ENCODE measurements at regions not wholly inside any gene's neighbourhood (a gene's known extent, or its start where the extent isn't known, plus 50 kb on each side); places are given as distances from the start of the nearest gene placed in this dataset.

GRCh38 chr7:84684836-84685480 is 490.4 kb upstream of the SEMA3A start:
- Mint-ChIP-seq H3K27ac (no peak overlapping the region), H3K4me3 (no peak overlapping the region), H3K4me1 (ENCODE audit: low read depth) (no peaks in the 10 kb centered on the region), H3K27me3 (ENCODE audit: low read depth) (peaks cover 6% of the 10 kb centered on the region), H3K9me3 (no peaks in the 10 kb centered on the region), H3K36me3 (ENCODE audit: low read depth) (no peaks in the 10 kb centered on the region)
- DNase-seq (ENCODE audit: low spot score), result no peak

- Mint-ChIP-seq H3K4me1 (ENCODE audit: low read depth) (no peaks in the 10 kb centered on the region), H3K36me3 (ENCODE audit: low read depth) (no peaks in the 10 kb centered on the region), H3K27me3 (ENCODE audit: low read depth) (peaks cover 8% of the 10 kb centered on the region), H3K27ac (no peak overlapping the region), H3K4me3 (no peak overlapping the region), H3K9me3 (no peaks in the 10 kb centered on the region)
- DNase-seq (ENCODE audit: low spot score), result no peak
Measured at GRCh38 chr7:84682543-84682942, 488.0 kb upstream of the SEMA3A start.

DNA sequence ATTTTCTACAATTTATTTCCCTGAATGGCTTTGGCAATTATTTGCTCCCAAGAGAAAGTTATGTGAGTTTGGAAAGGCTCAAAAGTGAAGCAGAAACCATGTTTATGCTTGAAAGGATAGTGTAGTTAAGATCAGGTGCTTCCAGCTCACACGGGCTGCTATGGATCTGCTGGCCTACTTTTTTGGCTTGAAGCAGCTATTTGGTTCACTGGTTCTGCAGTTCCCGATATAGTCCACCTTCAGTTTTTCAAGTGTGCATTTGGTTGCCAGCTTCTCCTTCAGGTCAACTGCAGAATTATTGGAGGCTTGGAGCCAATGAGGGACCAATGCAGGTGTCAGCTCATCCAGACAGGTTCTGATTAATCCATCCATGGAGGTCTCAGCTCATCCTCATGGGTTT is 484.3 kb upstream of the SEMA3A start:
- Mint-ChIP-seq H3K4me1 (ENCODE audit: low read depth) (peaks cover 20% of the 10 kb centered on the region), H3K27me3 (ENCODE audit: low read depth) (peaks cover 8% of the 10 kb centered on the region), H3K36me3 (ENCODE audit: low read depth) (no peaks in the 10 kb centered on the region), H3K9me3 (no peaks in the 10 kb centered on the region), H3K27ac (no peak overlapping the region), H3K4me3 (no peak overlapping the region)
- no peak for DNase-seq (ENCODE audit: low spot score)

DNA sequence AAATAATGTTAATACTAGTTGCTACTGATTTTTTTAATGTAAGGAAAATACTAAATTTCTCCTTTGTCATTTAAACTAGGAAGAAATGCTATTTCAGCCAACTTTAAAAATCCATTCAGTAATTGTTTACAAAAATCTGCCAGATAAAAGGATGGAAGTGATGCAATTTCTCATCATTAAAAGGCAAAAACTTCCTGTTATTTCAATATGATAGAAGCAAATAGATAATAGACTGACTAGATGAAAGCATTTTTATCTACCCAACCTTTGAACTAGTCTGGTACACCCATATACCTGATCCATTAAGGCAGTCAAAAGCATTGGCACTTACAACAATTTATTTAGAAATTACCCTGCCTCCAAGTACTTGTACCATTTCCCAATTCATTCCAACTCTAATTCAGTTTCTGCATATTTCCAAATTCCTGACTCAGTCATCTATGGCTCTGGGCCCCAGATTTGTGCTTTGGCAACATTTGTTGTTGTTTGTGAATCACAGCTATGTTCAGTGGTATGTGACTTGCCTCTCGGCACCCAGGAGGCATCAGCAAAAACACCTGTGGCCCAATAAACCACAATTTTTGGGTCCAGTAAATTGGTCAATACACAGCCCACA is 482.6 kb upstream of the SEMA3A start:
- no peaks in the 10 kb centered on the region for H3K36me3 Mint-ChIP-seq (ENCODE audit: low read depth)
- H3K9me3 Mint-ChIP-seq, result no peaks in the 10 kb centered on the region
- H3K4me1 Mint-ChIP-seq (ENCODE audit: low read depth), result peaks cover 22% of the 10 kb centered on the region
- no peak overlapping the region for H3K4me3 Mint-ChIP-seq
- no peak for DNase-seq (ENCODE audit: low spot score)
- peaks cover 8% of the 10 kb centered on the region for H3K27me3 Mint-ChIP-seq (ENCODE audit: low read depth)
- H3K27ac Mint-ChIP-seq, result no peak overlapping the region

DNA sequence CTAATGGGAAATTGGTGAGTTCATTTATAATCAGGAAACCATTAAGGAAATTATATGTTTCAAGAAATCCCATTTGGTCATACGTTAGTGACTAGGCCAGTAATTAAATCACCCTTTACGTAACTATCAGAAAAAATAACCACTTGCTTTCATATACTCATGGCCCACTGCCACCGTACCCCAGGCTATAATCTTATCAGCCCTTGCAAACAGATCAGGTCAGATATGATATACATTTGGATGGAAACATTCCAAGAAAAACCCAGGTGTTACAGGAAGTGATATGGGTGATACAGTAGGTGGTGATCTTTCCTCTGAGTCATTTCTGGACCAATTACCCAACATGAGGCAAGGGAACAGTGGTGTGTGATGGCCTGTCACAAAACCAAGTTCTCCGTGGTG is 481.0 kb upstream of the SEMA3A start:
- no peaks in the 10 kb centered on the region for H3K9me3 Mint-ChIP-seq
- peaks cover 5% of the 10 kb centered on the region for H3K27me3 Mint-ChIP-seq (ENCODE audit: low read depth)
- DNase-seq (ENCODE audit: low spot score), result peak; percentile 12
- H3K36me3 Mint-ChIP-seq (ENCODE audit: low read depth), result no peaks in the 10 kb centered on the region
- H3K4me1 Mint-ChIP-seq (ENCODE audit: low read depth), result peaks cover 22% of the 10 kb centered on the region
- H3K4me3 Mint-ChIP-seq, result peak overlapping the region; percentile 24
- H3K27ac Mint-ChIP-seq, result peak overlapping the region; percentile 46

DNA sequence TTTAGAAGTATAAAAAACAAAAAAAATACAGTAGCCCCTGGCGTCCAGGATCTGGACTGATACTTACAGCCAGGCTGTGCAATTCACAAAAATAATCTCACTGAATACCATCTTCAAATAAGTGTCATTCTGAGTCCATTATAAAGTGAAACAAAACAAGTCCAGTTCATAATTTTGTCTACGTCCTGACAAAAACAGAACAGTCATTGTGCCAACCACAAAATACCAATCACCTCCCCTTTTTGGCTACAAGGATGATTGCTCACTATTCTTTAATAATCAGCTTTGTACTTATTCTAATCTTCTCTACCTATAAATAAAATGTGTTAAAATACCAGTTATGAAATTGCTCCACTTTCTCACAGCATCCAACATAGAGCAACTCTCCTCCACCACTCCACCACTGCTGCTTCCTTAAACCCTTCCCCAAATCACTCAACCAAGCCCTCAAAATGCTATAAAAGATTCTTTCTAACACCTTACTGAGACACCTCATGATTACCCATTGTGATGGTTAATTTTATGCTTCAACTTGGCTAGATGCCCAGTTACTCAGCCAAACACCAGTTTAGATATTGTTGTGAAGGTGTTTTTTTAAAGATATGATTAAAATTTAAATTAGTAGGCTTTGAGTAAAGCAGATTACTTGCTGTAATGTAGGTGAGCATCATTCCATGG is 479.8 kb upstream of the SEMA3A start:
- no peaks in the 10 kb centered on the region for H3K9me3 Mint-ChIP-seq
- H3K4me1 Mint-ChIP-seq (ENCODE audit: low read depth), result peaks cover 27% of the 10 kb centered on the region
- H3K4me3 Mint-ChIP-seq, result no peak overlapping the region
- no peaks in the 10 kb centered on the region for H3K36me3 Mint-ChIP-seq (ENCODE audit: low read depth)
- DNase-seq (ENCODE audit: low spot score), result no peak
- H3K27me3 Mint-ChIP-seq (ENCODE audit: low read depth), result peaks cover 3% of the 10 kb centered on the region
- peak overlapping the region; percentile 22 for H3K27ac Mint-ChIP-seq

- Mint-ChIP-seq H3K27ac (no peak overlapping the region), H3K4me1 (ENCODE audit: low read depth) (peaks cover 12% of the 10 kb centered on the region), H3K4me3 (no peak overlapping the region), H3K36me3 (ENCODE audit: low read depth) (no peaks in the 10 kb centered on the region), H3K9me3 (no peaks in the 10 kb centered on the region), H3K27me3 (ENCODE audit: low read depth) (peaks cover 11% of the 10 kb centered on the region)
- DNase-seq (ENCODE audit: low spot score), result no peak
Measured at GRCh38 chr7:84669177-84669732, 474.7 kb upstream of the SEMA3A start.

GRCh38 chr7:84668116-84668515 is 473.5 kb upstream of the SEMA3A start:
- peaks cover 11% of the 10 kb centered on the region for H3K4me1 Mint-ChIP-seq (ENCODE audit: low read depth)
- H3K9me3 Mint-ChIP-seq, result no peaks in the 10 kb centered on the region
- no peak overlapping the region for H3K27ac Mint-ChIP-seq
- no peaks in the 10 kb centered on the region for H3K36me3 Mint-ChIP-seq (ENCODE audit: low read depth)
- peaks cover 11% of the 10 kb centered on the region for H3K27me3 Mint-ChIP-seq (ENCODE audit: low read depth)
- no peak for DNase-seq (ENCODE audit: low spot score)
- H3K4me3 Mint-ChIP-seq, result no peak overlapping the region

DNA sequence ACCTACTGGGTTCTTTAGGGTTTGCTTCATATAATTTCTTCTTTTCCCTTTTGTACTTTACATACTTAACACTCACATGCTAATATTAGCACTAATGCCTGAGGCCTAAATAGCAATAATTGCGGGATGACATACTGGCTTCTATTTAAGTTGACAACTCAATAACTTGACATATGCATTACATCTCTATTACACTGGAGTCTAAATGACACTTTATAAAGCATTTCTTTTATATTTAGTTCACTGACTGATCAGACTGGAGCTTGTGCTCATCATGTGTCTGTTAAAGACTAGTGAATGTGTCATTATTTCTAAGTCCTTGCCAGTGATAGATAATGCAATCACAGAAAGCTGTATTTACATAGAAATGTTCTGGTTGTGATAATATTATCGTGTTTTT is 472.1 kb upstream of the SEMA3A start:
- no peak overlapping the region for H3K27ac Mint-ChIP-seq
- no peak overlapping the region for H3K4me3 Mint-ChIP-seq
- H3K36me3 Mint-ChIP-seq (ENCODE audit: low read depth), result no peaks in the 10 kb centered on the region
- no peak for DNase-seq (ENCODE audit: low spot score)
- H3K4me1 Mint-ChIP-seq (ENCODE audit: low read depth), result peaks cover 11% of the 10 kb centered on the region
- peaks cover 12% of the 10 kb centered on the region for H3K27me3 Mint-ChIP-seq (ENCODE audit: low read depth)
- no peaks in the 10 kb centered on the region for H3K9me3 Mint-ChIP-seq

GRCh38 chr7:84665339-84665738 is 470.8 kb upstream of the SEMA3A start:
- Mint-ChIP-seq H3K4me3 (no peak overlapping the region), H3K36me3 (ENCODE audit: low read depth) (no peaks in the 10 kb centered on the region), H3K9me3 (no peaks in the 10 kb centered on the region), H3K27ac (no peak overlapping the region), H3K4me1 (ENCODE audit: low read depth) (peaks cover 10% of the 10 kb centered on the region), H3K27me3 (ENCODE audit: low read depth) (peaks cover 12% of the 10 kb centered on the region)
- no peak for DNase-seq (ENCODE audit: low spot score)

- Mint-ChIP-seq H3K27me3 (ENCODE audit: low read depth) (peaks cover 12% of the 10 kb centered on the region), H3K4me3 (no peak overlapping the region), H3K27ac (no peak overlapping the region), H3K4me1 (ENCODE audit: low read depth) (peaks cover 6% of the 10 kb centered on the region), H3K9me3 (no peaks in the 10 kb centered on the region), H3K36me3 (ENCODE audit: low read depth) (no peaks in the 10 kb centered on the region)
- no peak for DNase-seq (ENCODE audit: low spot score)
Measured at GRCh38 chr7:84664626-84665025, 470.0 kb upstream of the SEMA3A start.

DNA sequence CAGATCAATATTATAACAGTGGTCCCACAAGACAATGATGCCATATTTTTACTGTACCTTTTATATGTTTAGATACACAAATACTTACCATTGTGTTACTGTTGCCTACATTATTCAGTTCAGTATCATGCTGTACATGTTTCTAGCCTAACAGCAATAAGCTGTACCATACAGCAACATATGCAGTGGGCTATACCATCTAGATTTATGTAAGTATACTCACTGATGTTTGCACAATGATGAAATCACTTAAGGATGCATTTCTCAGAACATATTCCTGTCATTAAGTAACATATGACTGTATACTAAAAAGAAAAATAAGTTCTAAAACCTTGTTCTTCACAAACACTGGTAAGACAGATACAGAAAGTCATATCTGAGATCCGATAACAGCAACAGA is 468.6 kb upstream of the SEMA3A start:
- Mint-ChIP-seq H3K27ac (no peak overlapping the region), H3K4me3 (no peak overlapping the region), H3K36me3 (ENCODE audit: low read depth) (no peaks in the 10 kb centered on the region), H3K9me3 (no peaks in the 10 kb centered on the region), H3K4me1 (ENCODE audit: low read depth) (peaks cover 3% of the 10 kb centered on the region), H3K27me3 (ENCODE audit: low read depth) (peaks cover 12% of the 10 kb centered on the region)
- no peak for DNase-seq (ENCODE audit: low spot score)

DNA sequence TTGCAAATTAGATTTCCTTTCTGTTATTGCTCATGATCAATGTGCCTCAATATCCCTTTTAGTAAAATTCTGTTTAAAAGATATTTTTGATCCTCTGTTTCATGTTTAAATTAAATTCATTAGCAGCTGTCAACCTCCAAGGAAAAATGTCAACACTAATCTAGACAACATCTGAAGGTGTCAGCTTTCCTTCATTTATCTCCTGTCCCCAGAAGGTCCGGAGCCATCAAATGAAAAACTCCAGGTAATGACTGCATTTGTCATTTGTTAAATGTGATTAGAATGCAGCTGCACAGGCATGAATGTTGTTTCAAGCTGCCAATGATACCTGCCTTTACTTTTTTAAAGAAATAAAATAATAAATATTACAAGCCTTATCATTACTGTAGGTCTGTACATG is 463.7 kb upstream of the SEMA3A start:
- H3K4me3 Mint-ChIP-seq, result no peak overlapping the region
- H3K4me1 Mint-ChIP-seq (ENCODE audit: low read depth), result no peaks in the 10 kb centered on the region
- peaks cover 4% of the 10 kb centered on the region for H3K27me3 Mint-ChIP-seq (ENCODE audit: low read depth)
- no peak overlapping the region for H3K27ac Mint-ChIP-seq
- no peaks in the 10 kb centered on the region for H3K36me3 Mint-ChIP-seq (ENCODE audit: low read depth)
- H3K9me3 Mint-ChIP-seq, result no peaks in the 10 kb centered on the region
- DNase-seq (ENCODE audit: low spot score), result no peak

DNA sequence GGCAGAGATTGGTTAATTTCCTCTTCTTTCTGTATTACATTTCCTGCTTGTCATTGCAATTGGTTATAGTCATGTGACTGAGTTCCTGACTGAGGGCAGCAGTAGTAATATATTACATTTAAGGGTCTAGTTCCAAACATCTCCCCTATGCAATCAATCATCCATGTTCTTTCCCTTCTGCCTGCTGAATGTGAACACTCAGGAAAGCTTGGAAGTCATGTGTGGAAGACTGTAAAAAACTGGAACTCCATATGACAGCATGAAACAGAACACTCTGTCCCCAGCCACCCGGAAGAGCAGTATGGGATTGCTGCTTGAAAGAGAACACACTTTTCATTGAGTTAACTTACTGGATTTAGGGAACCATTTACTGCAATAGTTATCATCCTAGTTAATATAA is 459.7 kb upstream of the SEMA3A start:
- no peaks in the 10 kb centered on the region for H3K4me1 Mint-ChIP-seq (ENCODE audit: low read depth)
- no peaks in the 10 kb centered on the region for H3K9me3 Mint-ChIP-seq
- DNase-seq (ENCODE audit: low spot score), result no peak
- H3K4me3 Mint-ChIP-seq, result no peak overlapping the region
- no peaks in the 10 kb centered on the region for H3K27me3 Mint-ChIP-seq (ENCODE audit: low read depth)
- no peak overlapping the region for H3K27ac Mint-ChIP-seq
- no peaks in the 10 kb centered on the region for H3K36me3 Mint-ChIP-seq (ENCODE audit: low read depth)
